Urinary bladder (tissue), 3 donors: ENCODE measurements at regions not wholly inside any gene's neighbourhood (a gene's known extent, or its start where the extent isn't known, plus 50 kb on each side); places are given as distances from the start of the nearest gene placed in this dataset.
A peak's percentile ranks its signal among the peaks of the same experiment; 100 is the strongest.

Experiments
- DNase-seq: peaks from one replicate; pipeline ENCODE4 v3.0.0-alpha.2; 2015; ENCODE audit errors: extremely low spot score
- H3K27ac ChIP-seq: one replicate; pipeline ENCODE4 v1.5.1; 2013; ENCODE audit warnings: low read depth, mild to moderate bottlenecking, moderate library complexity
- H3K36me3 ChIP-seq: one replicate; pipeline ENCODE4 v1.6.1; 2013; ENCODE audit warnings: mild to moderate bottlenecking, moderate library complexity; ENCODE audit not compliant: insufficient read depth
- H3K4me1 ChIP-seq: one replicate; pipeline ENCODE4 v1.6.1; 2013; ENCODE audit warnings: mild to moderate bottlenecking, moderate library complexity; ENCODE audit not compliant: insufficient read depth
- H3K4me3 ChIP-seq: one replicate; pipeline ENCODE4 v1.5.1; 2013; ENCODE audit warnings: low read depth, low read length
- WGBS: extraction: QIAGEN DNeasy Blood & Tissue Kit; methylation state at CpG from one replicate; pipeline ENCODE4 v1.1.7; 2013; 5-methylcytosine and 5-hydroxymethylcytosine counted together
- donor health status: healthy with polysubstance abuse.
- donor health status: healthy.

DNA sequence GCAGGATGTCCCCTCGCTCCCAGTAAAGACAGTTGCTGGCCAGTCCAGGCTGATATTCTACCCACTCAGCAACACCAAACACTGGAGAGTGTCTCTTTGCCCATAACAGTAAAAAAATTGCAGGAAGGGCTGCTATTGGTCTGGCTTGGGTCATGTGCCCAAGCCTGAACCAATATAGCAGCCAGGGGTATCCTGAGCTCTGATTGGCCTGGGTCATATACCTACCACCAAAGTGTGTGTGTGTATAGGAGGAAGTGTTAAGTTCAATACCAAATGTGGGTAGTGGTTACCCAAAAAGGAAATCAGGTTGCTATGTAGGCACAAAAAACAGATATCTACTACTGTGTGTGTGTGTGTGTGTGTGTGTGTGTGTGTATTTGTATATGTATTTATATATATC lies 373.2 kb downstream of the BCOR start:
- no peaks in the 10 kb centered on the region for H3K36me3 ChIP-seq
- DNase-seq, result no peak
- 75% methylated on average over 1 of the region's 1 CpG for WGBS
- no peak overlapping the region for H3K27ac ChIP-seq
- H3K4me3 ChIP-seq, result no peak overlapping the region
- no peaks in the 10 kb centered on the region for H3K4me1 ChIP-seq

GRCh38 chrX:39725114-39725513 lies 372.6 kb downstream of the BCOR start:
- H3K27ac ChIP-seq, result no peak overlapping the region
- no peak for DNase-seq
- no peaks in the 10 kb centered on the region for H3K4me1 ChIP-seq
- no peak overlapping the region for H3K4me3 ChIP-seq
- 96% methylated on average over 4 of the region's 4 CpGs for WGBS
- H3K36me3 ChIP-seq, result no peaks in the 10 kb centered on the region

GRCh38 chrX:39725928-39726619 lies 371.7 kb downstream of the BCOR start:
- WGBS, result 49% methylated on average over 13 of the region's 13 CpGs
- no peak overlapping the region for H3K4me3 ChIP-seq
- H3K4me1 ChIP-seq, result no peaks in the 10 kb centered on the region
- H3K27ac ChIP-seq, result no peak overlapping the region
- DNase-seq, result no peak
- no peaks in the 10 kb centered on the region for H3K36me3 ChIP-seq

DNA sequence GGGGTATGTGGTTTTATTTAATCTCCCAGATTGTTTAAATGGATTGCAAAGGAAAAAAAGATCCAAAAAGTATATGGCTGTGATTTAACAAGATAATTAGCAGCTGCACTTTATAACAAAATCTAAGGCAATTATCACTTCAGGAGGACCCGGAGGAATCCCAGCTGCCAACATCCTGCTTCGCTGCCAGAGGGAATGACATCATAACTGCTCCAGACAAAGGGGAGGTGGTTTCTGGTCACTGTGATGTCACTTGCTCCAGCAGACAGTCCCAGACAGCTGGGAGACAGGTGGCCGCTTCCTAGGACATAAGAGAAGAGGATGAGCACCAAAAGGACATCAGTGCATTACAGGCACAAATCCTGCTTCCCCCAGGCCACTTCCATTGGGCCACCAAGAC lies 371.0 kb downstream of the BCOR start:
- no peaks in the 10 kb centered on the region for H3K4me1 ChIP-seq
- H3K36me3 ChIP-seq, result no peaks in the 10 kb centered on the region
- 44% methylated on average over 3 of the region's 3 CpGs for WGBS
- DNase-seq, result no peak
- H3K27ac ChIP-seq, result no peak overlapping the region
- H3K4me3 ChIP-seq, result no peak overlapping the region

GRCh38 chrX:39728025-39728424 lies 369.7 kb downstream of the BCOR start:
- Histone ChIP-seq H3K4me1 (no peaks in the 10 kb centered on the region), H3K36me3 (no peaks in the 10 kb centered on the region), H3K27ac (no peak overlapping the region), H3K4me3 (no peak overlapping the region)
- 17% methylated on average over 4 of the region's 4 CpGs for WGBS
- no peak for DNase-seq

DNA sequence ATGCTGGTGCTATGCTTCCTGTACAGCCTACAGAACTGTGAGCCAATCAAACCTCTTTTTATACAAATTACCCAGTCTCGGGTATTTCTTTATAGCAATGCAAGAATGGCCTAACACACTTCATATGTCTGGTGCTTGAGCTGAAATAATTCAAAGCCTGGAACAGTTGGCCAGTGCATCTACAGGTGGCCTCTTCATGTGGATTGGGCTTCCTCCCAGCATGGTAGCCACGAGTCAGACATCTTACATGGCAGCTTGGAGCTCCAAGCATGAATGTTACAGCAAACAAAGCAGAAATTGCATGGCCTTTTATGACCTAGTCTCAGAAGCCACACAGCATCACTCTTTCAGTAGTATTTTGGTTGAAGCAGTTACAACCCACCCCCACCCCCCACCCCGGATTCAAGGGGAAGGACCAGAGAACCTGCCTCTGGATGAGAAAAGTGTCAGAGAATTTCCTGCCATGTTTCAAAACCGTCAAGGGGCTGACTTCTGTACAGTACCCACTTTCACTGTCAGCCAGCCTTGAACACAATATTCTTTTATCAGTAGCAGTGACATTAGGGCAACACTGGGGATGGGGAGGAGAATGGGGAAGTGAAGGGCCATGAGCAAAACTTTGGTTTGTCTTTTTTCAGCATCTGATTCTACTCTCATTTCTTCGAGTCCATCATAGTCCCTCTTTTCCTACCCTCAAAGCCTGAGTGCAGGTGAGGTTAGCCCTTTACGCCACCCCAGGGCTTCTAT lies 368.7 kb downstream of the BCOR start:
- WGBS, result 92% methylated on average over 6 of the region's 6 CpGs
- H3K4me3 ChIP-seq, result no peak overlapping the region
- DNase-seq, result no peak
- no peaks in the 10 kb centered on the region for H3K4me1 ChIP-seq
- H3K36me3 ChIP-seq, result no peaks in the 10 kb centered on the region
- H3K27ac ChIP-seq, result no peak overlapping the region

DNA sequence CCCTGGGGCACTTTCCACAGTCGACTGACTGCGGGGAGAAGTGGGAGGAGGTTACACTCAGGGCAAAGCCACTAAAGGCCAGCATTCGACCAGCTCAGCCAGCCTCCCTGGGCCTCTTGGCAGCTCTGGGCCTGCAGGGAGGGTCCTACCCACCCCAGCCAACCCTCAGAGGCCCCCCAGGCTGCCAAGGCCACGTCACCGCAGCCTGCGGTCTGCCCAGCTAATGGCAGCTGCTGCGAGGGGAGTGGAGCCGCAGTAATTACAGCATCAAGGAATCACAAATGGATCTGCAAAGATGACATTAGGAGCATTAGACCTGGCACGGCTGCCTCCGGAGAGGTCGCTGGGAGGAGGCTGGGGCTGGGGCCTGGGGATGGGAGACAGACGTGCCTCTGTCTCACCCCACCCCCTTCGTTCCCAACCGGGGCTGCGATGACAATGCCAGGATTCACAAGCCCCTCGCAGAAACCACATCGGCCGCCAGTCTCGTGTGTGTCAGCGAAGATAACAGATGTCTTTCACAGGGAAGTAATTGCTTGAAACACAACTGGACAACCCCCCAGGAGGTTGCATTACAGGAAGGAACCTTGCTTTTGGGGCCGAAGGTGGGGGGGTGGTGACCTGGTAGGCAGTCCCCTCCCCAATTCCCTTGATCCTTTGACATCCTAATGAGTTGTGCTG lies 367.6 kb downstream of the BCOR start:
- Histone ChIP-seq H3K4me3 (no peak overlapping the region), H3K36me3 (no peaks in the 10 kb centered on the region), H3K27ac (no peak overlapping the region), H3K4me1 (no peaks in the 10 kb centered on the region)
- no peak for DNase-seq
- 62% methylated on average over 21 of the region's 21 CpGs for WGBS

DNA sequence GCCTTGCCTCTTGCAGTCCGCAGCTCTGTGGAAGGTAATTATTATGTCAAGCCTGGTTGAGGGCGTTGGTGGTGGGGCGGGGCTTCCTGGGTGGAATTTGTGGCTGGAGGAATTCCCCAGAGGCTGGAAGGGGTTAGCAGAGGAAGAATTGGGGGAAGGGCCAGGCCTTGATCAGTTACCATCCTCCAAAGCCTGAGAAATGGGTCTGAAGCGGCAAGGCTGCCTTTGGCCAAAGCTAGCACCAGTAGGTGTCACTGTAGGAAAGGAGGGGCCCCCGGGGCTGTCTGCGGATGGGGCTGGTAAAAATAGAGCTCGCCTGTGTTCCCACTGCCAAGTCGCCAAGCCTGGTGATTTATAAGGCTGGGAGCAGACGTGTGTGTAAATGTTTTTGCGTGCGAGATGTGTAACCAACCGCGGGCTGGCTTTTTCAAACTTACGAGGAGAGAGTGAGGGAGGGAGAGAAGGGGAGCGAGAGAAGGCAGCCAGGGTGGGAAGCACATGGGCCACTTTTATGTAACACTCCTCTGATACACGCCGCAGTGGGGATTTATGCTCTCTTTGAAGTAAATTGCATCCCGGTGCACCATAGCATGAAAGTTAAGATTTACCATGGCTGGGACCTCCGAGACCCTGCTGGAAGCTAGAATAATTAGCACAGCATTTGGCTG lies 367.0 kb downstream of the BCOR start:
- DNase-seq, result peak; percentile 61
- Histone ChIP-seq H3K36me3 (no peaks in the 10 kb centered on the region), H3K27ac (no peak overlapping the region), H3K4me1 (no peaks in the 10 kb centered on the region), H3K4me3 (no peak overlapping the region)
- 7% methylated on average over 19 of the region's 19 CpGs for WGBS

- 53% methylated on average over 6 of the region's 6 CpGs for WGBS
- no peak for DNase-seq
- Histone ChIP-seq H3K4me3 (no peak overlapping the region), H3K27ac (no peak overlapping the region), H3K36me3 (no peaks in the 10 kb centered on the region), H3K4me1 (no peaks in the 10 kb centered on the region)
Observed at GRCh38 chrX:39731330-39731667, 366.5 kb downstream of the BCOR start.

DNA sequence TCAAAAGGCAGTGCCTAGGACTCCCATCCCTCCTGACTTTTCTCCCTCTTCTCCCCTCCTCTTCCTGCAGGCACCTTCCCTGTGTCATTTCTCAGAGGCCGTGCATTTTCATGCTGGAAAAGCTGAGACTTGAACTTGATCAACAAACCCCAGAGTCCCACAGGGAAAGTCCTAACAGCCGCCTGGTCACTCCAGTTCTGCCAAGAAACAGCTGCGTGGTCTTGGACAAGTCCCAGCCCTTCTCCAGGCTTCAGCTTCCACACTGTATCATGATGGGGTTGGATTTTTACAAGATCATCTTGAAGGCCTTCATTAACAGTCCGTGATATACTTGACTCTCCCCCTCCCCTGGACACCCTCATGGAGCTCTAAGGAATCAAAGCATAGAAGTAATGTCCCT lies 366.0 kb downstream of the BCOR start:
- no peak for DNase-seq
- Histone ChIP-seq H3K4me3 (no peak overlapping the region), H3K27ac (no peak overlapping the region), H3K36me3 (no peaks in the 10 kb centered on the region), H3K4me1 (no peaks in the 10 kb centered on the region)
- WGBS, result 41% methylated on average over 4 of the region's 4 CpGs

GRCh38 chrX:39733745-39734144 lies 364.0 kb downstream of the BCOR start:
- H3K4me1 ChIP-seq, result no peaks in the 10 kb centered on the region
- H3K36me3 ChIP-seq, result no peaks in the 10 kb centered on the region
- 100% methylated on average over 1 of the region's 1 CpG for WGBS
- DNase-seq, result no peak
- H3K27ac ChIP-seq, result no peak overlapping the region
- H3K4me3 ChIP-seq, result no peak overlapping the region

DNA sequence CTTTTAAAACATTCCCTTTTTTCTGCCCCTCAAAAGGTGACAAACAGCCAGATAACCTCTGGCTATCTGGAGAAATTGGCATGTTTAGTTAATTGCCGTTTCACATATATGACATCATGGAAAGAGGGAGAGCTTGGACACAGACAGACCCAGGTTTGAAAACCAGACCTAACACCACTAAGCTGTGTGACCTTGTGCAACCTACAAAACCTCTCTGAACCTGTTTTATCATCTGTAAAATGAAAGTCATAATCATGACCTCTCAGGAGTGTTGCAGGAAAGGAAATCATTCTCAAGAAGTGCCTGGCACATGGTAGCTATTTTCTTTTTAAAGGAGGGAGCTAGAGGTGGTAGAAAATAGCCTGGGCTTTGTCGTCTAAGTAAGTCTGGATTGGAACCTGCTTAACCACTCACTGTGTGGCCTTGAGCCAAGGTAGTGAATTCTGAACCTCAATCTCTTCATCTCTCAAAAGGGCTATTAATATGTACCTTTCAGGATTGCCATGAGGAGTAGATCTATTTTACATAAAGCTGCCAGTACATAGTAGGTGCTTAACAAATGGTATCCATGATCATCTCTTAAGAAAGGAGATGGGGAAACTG lies 363.5 kb downstream of the BCOR start:
- Histone ChIP-seq H3K4me1 (no peaks in the 10 kb centered on the region), H3K36me3 (no peaks in the 10 kb centered on the region), H3K27ac (no peak overlapping the region), H3K4me3 (no peak overlapping the region)
- 55% methylated on average over 2 of the region's 2 CpGs for WGBS
- DNase-seq, result no peak
